ENCODE measurements at regions not wholly inside any gene's neighbourhood (a gene's known extent, or its start where the extent isn't known, plus 50 kb on each side); places are given as distances from the start of the nearest gene placed in this dataset.

GRCh38 chr22:49132009-49132408, 695.7 kb downstream of the BRD1 start:
- Histone ChIP-seq H3K4me2 (ENCODE audit: low read depth, low read length, poor library complexity, severe bottlenecking) (no peak overlapping the region), H3K4me1 (ENCODE audit: insufficient read depth, low read length, poor library complexity, severe bottlenecking) (no peaks in the 10 kb centered on the region), H3K27me3 (ENCODE audit: insufficient read depth, low read length, poor library complexity, severe bottlenecking) (no peaks in the 10 kb centered on the region), H3K9ac (ENCODE audit: low read depth, low read length, poor library complexity, severe bottlenecking) (no peak overlapping the region), H3K9me3 (ENCODE audit: insufficient read depth, low read depth, low read length) (0 out of 2 replicates have a peak, but pooled peaks cover 2% of the 10 kb centered on the region), H3K9me2 (replicated peaks; ENCODE audit: low read depth, low read length) (no peaks in the 10 kb centered on the region), H3K36me3 (ENCODE audit: insufficient read depth, low read length) (no peaks in the 10 kb centered on the region), H4K20me1 (ENCODE audit: insufficient read depth, low read length, poor library complexity, severe bottlenecking) (no peaks in the 10 kb centered on the region), H3K79me2 (ENCODE audit: insufficient read depth, low read length) (no peaks in the 10 kb centered on the region), H3K4me3 (ENCODE audit: low read length, poor library complexity, severe bottlenecking) (no peak overlapping the region), H3F3A (ENCODE audit: low read depth) (no peaks in the 10 kb centered on the region), H2AFZ (ENCODE audit: low read length) (no peak overlapping the region)
- TF ChIP-seq CTCF (conservative IDR thresholded peaks at IDR 0.05; ENCODE audit: low read length), result no peak

GRCh38 chr22:49129736-49130135, 697.9 kb downstream of the BRD1 start:
- H3F3A ChIP-seq (ENCODE audit: low read depth), result no peaks in the 10 kb centered on the region
- no peaks in the 10 kb centered on the region for H3K27me3 ChIP-seq (ENCODE audit: insufficient read depth, low read length, poor library complexity, severe bottlenecking)
- H3K4me2 ChIP-seq (ENCODE audit: low read depth, low read length, poor library complexity, severe bottlenecking), result no peak overlapping the region
- no peak overlapping the region for H2AFZ ChIP-seq (ENCODE audit: low read length)
- no peaks in the 10 kb centered on the region for H3K79me2 ChIP-seq (ENCODE audit: insufficient read depth, low read length)
- TF ChIP-seq EZH2phosphoT487 (IDR thresholded peaks at IDR 0.05; ENCODE audit: borderline replicate concordance), result no peak
- no peak overlapping the region for H3K4me3 ChIP-seq (ENCODE audit: low read length, poor library complexity, severe bottlenecking)
- no peaks in the 10 kb centered on the region for H3K9me2 ChIP-seq (replicated peaks; ENCODE audit: low read depth, low read length)
- no peak overlapping the region for H3K9ac ChIP-seq (ENCODE audit: low read depth, low read length, poor library complexity, severe bottlenecking)
- no peaks in the 10 kb centered on the region for H3K4me1 ChIP-seq (ENCODE audit: insufficient read depth, low read length, poor library complexity, severe bottlenecking)
- no peaks in the 10 kb centered on the region for H4K20me1 ChIP-seq (ENCODE audit: insufficient read depth, low read length, poor library complexity, severe bottlenecking)
- no peaks in the 10 kb centered on the region for H3K36me3 ChIP-seq (ENCODE audit: insufficient read depth, low read length)
- 0 out of 2 replicates have a peak, but pooled peaks cover 2% of the 10 kb centered on the region for H3K9me3 ChIP-seq (ENCODE audit: insufficient read depth, low read depth, low read length)

GRCh38 chr22:49128874-49129273, 698.8 kb downstream of the BRD1 start:
- H3K79me2 ChIP-seq (ENCODE audit: insufficient read depth, low read length), result no peaks in the 10 kb centered on the region
- H2AFZ ChIP-seq (ENCODE audit: low read length), result no peak overlapping the region
- no peaks in the 10 kb centered on the region for H3K4me1 ChIP-seq (ENCODE audit: insufficient read depth, low read length, poor library complexity, severe bottlenecking)
- no peak overlapping the region for H3K4me3 ChIP-seq (ENCODE audit: low read length, poor library complexity, severe bottlenecking)
- no peak for TF ChIP-seq EZH2phosphoT487 (IDR thresholded peaks at IDR 0.05; ENCODE audit: borderline replicate concordance)
- no peak for TF ChIP-seq CTCF (conservative IDR thresholded peaks at IDR 0.05; ENCODE audit: low read length)
- no peak overlapping the region for H3K9ac ChIP-seq (ENCODE audit: low read depth, low read length, poor library complexity, severe bottlenecking)
- no peaks in the 10 kb centered on the region for H3K36me3 ChIP-seq (ENCODE audit: insufficient read depth, low read length)
- no peaks in the 10 kb centered on the region for H3K9me2 ChIP-seq (replicated peaks; ENCODE audit: low read depth, low read length)
- H4K20me1 ChIP-seq (ENCODE audit: insufficient read depth, low read length, poor library complexity, severe bottlenecking), result no peaks in the 10 kb centered on the region
- H3K27me3 ChIP-seq (ENCODE audit: insufficient read depth, low read length, poor library complexity, severe bottlenecking), result no peaks in the 10 kb centered on the region
- no peaks in the 10 kb centered on the region; the same call in 1 of the 2 replicates for H3K9me3 ChIP-seq (ENCODE audit: insufficient read depth, low read depth, low read length)
- no peak overlapping the region for H3K4me2 ChIP-seq (ENCODE audit: low read depth, low read length, poor library complexity, severe bottlenecking)
- no peaks in the 10 kb centered on the region for H3F3A ChIP-seq (ENCODE audit: low read depth)

- TF ChIP-seq EZH2phosphoT487 (IDR thresholded peaks at IDR 0.05; ENCODE audit: borderline replicate concordance), result no peak
- TF ChIP-seq CTCF (conservative IDR thresholded peaks at IDR 0.05; ENCODE audit: low read length), result no peak
- H3F3A ChIP-seq (ENCODE audit: low read depth), result no peaks in the 10 kb centered on the region
- H3K9me2 ChIP-seq (replicated peaks; ENCODE audit: low read depth, low read length), result no peaks in the 10 kb centered on the region
- H2AFZ ChIP-seq (ENCODE audit: low read length), result no peak overlapping the region
- H4K20me1 ChIP-seq (ENCODE audit: insufficient read depth, low read length, poor library complexity, severe bottlenecking), result no peaks in the 10 kb centered on the region
- H3K4me2 ChIP-seq (ENCODE audit: low read depth, low read length, poor library complexity, severe bottlenecking), result no peak overlapping the region
- no peaks in the 10 kb centered on the region for H3K4me1 ChIP-seq (ENCODE audit: insufficient read depth, low read length, poor library complexity, severe bottlenecking)
- H3K9ac ChIP-seq (ENCODE audit: low read depth, low read length, poor library complexity, severe bottlenecking), result no peak overlapping the region
- no peaks in the 10 kb centered on the region for H3K79me2 ChIP-seq (ENCODE audit: insufficient read depth, low read length)
- no peaks in the 10 kb centered on the region for H3K27me3 ChIP-seq (ENCODE audit: insufficient read depth, low read length, poor library complexity, severe bottlenecking)
- no peak overlapping the region for H3K4me3 ChIP-seq (ENCODE audit: low read length, poor library complexity, severe bottlenecking)
- no peaks in the 10 kb centered on the region; the same call in 1 of the 2 replicates for H3K9me3 ChIP-seq (ENCODE audit: insufficient read depth, low read depth, low read length)
- no peaks in the 10 kb centered on the region for H3K36me3 ChIP-seq (ENCODE audit: insufficient read depth, low read length)
Observed at GRCh38 chr22:49124608-49125007, 703.1 kb downstream of the BRD1 start.
